H9 (cell line): ENCODE measurements at regions not wholly inside any gene's neighbourhood (a gene's known extent, or its start where the extent isn't known, plus 50 kb on each side); places are given as distances from the start of the nearest gene placed in this dataset.

Experiments used
- DNase-seq: peaks from one replicate; pipeline ENCODE4 v3.0.0-alpha.2; 2017
- H2AFZ ChIP-seq: one replicate; pipeline ENCODE4 v1.6.1; 2013; ENCODE audit warnings: mild to moderate bottlenecking, low read length, control low read depth, moderate library complexity
- H2AK5ac ChIP-seq: 2 replicates; pipeline ENCODE4 v1.6.1; 2013; ENCODE audit warnings: low read length, control low read depth, mixed read lengths; ENCODE audit not compliant: insufficient read length
- H2BK120ac ChIP-seq: one replicate; pipeline ENCODE4 v1.6.1; 2013; ENCODE audit warnings: low read depth, mild to moderate bottlenecking, low read length, control low read depth, inconsistent platforms; ENCODE audit not compliant: poor library complexity, severe bottlenecking
- H2BK12ac ChIP-seq: 2 replicates; pipeline ENCODE4 v1.6.1; 2013; ENCODE audit warnings: low read length, control low read depth, mixed read lengths, low read depth; ENCODE audit not compliant: insufficient read length
- H2BK15ac ChIP-seq: 2 replicates; pipeline ENCODE4 v1.6.1; 2013; ENCODE audit warnings: low read depth, low read length, control low read depth
- H2BK20ac ChIP-seq: one replicate; pipeline ENCODE4 v1.6.1; 2013; ENCODE audit warnings: low read depth, mild to moderate bottlenecking, low read length, control low read depth, inconsistent platforms; ENCODE audit not compliant: poor library complexity, severe bottlenecking
- H2BK5ac ChIP-seq: 2 replicates; pipeline ENCODE4 v1.6.1; 2013; ENCODE audit warnings: low read length, control low read depth, mixed read lengths; ENCODE audit not compliant: insufficient read length
- H3K14ac ChIP-seq: 2 replicates; pipeline ENCODE4 v1.6.1; 2013; ENCODE audit warnings: low read length, control low read depth; ENCODE audit not compliant: insufficient read depth
- H3K18ac ChIP-seq: 2 replicates; pipeline ENCODE4 v1.6.1; 2013; ENCODE audit warnings: low read depth, mild to moderate bottlenecking, mixed read lengths, low read length, control low read depth; ENCODE audit not compliant: insufficient read length
- H3K23ac ChIP-seq: 2 replicates; pipeline ENCODE4 v1.6.1; 2013; ENCODE audit warnings: low read length, control low read depth, mixed read lengths, low read depth; ENCODE audit not compliant: insufficient read length
- H3K23me2 ChIP-seq: 2 replicates; pipeline ENCODE4 v1.6.1; 2013; ENCODE audit warnings: low read depth, mild to moderate bottlenecking, mixed read lengths, low read length, control low read depth; ENCODE audit not compliant: insufficient read length, poor library complexity, severe bottlenecking
- H3K27ac ChIP-seq: 2 replicates; pipeline ENCODE4 v1.5.1; 2013; ENCODE audit warnings: low read length, control low read depth, mixed read lengths, low read depth; ENCODE audit not compliant: insufficient read length
- H3K27me3 ChIP-seq: 2 replicates; pipeline ENCODE4 v1.6.1; 2013; ENCODE audit warnings: low read length, control low read depth, inconsistent platforms; ENCODE audit not compliant: insufficient read depth
- H3K4ac ChIP-seq: 2 replicates; pipeline ENCODE4 v1.6.1; 2013; ENCODE audit warnings: low read depth, mild to moderate bottlenecking, control low read depth, inconsistent platforms, low read length, moderate library complexity
- H3K4me1 ChIP-seq: 2 replicates; pipeline ENCODE4 v1.6.1; 2013; ENCODE audit warnings: low read length, control low read depth, inconsistent platforms; ENCODE audit not compliant: insufficient read depth
- H3K4me2 ChIP-seq: 2 replicates; pipeline ENCODE4 v1.6.1; 2013; ENCODE audit warnings: low read length, control low read depth, mixed read lengths; ENCODE audit not compliant: insufficient read length, insufficient read depth
- H3K56ac ChIP-seq: 2 replicates; pipeline ENCODE4 v1.6.1; 2013; ENCODE audit warnings: low read depth, mild to moderate bottlenecking, mixed read lengths, low read length, control low read depth; ENCODE audit not compliant: insufficient read length
- H3K79me1 ChIP-seq: 2 replicates; pipeline ENCODE4 v1.6.1; 2013; ENCODE audit warnings: low read depth, mild to moderate bottlenecking, moderate library complexity, low read length, control low read depth, inconsistent platforms; ENCODE audit not compliant: insufficient read depth, poor library complexity, severe bottlenecking
- H3K79me2 ChIP-seq: 2 replicates; pipeline ENCODE4 v1.6.1; 2013; ENCODE audit warnings: low read length, control low read depth, inconsistent platforms; ENCODE audit not compliant: insufficient read depth
- H3K9ac ChIP-seq: 2 replicates; pipeline ENCODE4 v1.6.1; 2013; ENCODE audit warnings: low read length, control low read depth, mixed read lengths; ENCODE audit not compliant: insufficient read length; ENCODE audit errors: extremely low read depth
- H3K9me3 ChIP-seq: one replicate; pipeline ENCODE4 v1.6.1; 2013; ENCODE audit warnings: low read depth, low read length, inconsistent platforms; ENCODE audit not compliant: control insufficient read depth
- H3T11ph ChIP-seq: one replicate; pipeline ENCODE4 v1.6.1; 2013; ENCODE audit warnings: mild to moderate bottlenecking, low read length, control low read depth, inconsistent platforms
- H4K20me1 ChIP-seq: one replicate; pipeline ENCODE4 v1.6.1; 2013; ENCODE audit not compliant: control insufficient read depth, insufficient read length, insufficient read depth
- H4K5ac ChIP-seq: 2 replicates; pipeline ENCODE4 v1.6.1; 2013; ENCODE audit warnings: low read depth, mild to moderate bottlenecking, mixed read lengths, low read length, control low read depth; ENCODE audit not compliant: insufficient read length
- H4K8ac ChIP-seq: replicated peaks from 2 replicates; pipeline ENCODE4 v1.6.1; 2013; ENCODE audit warnings: low read length, control low read depth, mixed read lengths, low read depth; ENCODE audit not compliant: insufficient read length
- H4K91ac ChIP-seq: 2 replicates; pipeline ENCODE4 v1.6.1; 2013; ENCODE audit warnings: low read depth, mild to moderate bottlenecking, moderate library complexity, mixed read lengths, low read length, control low read depth; ENCODE audit not compliant: insufficient read length
- H3K27ac Mint-ChIP-seq, 3 experiments: 2 replicates in 2 of 3; 3 replicates in 1 of 3; pipeline ENCODE4 v1.8.0; 2020 to 2021; ENCODE audit warnings: mixed read lengths in 3 of 3, mild to moderate bottlenecking in 1 of 3, moderate library complexity in 1 of 3
- H3K27me3 Mint-ChIP-seq: 2 replicates; pipeline ENCODE4 v1.8.0; 2021; ENCODE audit warnings: low read depth, mild to moderate bottlenecking, moderate library complexity, mixed read lengths
- H3K36me3 Mint-ChIP-seq, 3 experiments: 2 replicates in 2 of 3; 3 replicates in 1 of 3; pipeline ENCODE4 v1.8.0; 2020 to 2021; ENCODE audit warnings: low read depth in 3 of 3, mixed read lengths in 3 of 3; ENCODE audit not compliant: insufficient read depth in 1 of 3
- H3K4me1 Mint-ChIP-seq, 2 experiments: 2 replicates each; pipeline ENCODE4 v1.8.0; 2020; ENCODE audit warnings: mixed read lengths in 2 of 2
- H3K4me3 Mint-ChIP-seq, 2 experiments: 2 replicates in 1 of 2; 3 replicates in 1 of 2; pipeline ENCODE4 v1.8.0; 2020 to 2021; ENCODE audit warnings: mild to moderate bottlenecking in 2 of 2, mixed read lengths in 2 of 2, moderate library complexity in 1 of 2
- H3K9me3 Mint-ChIP-seq, 2 experiments: 2 replicates in 1 of 2; 3 replicates in 1 of 2; pipeline ENCODE4 v1.8.0; 2020; ENCODE audit warnings: mild to moderate bottlenecking in 2 of 2, mixed read lengths in 2 of 2, moderate library complexity in 1 of 2
- CTCF ChIP-seq: fragments of 200-600 bp; sonication (generic); conservative IDR thresholded peaks from 3 replicates; pipeline ENCODE4 v1.8.0; 2021; ENCODE audit warnings: antibody characterized with exemption, mild to moderate bottlenecking
- WGBS: extraction: QIAGEN DNeasy Blood & Tissue Kit; methylation state at CpG from one replicate; pipeline ENCODE4 v1.1.7; 2013; ENCODE audit warnings: missing lambda C conversion rate, low lambda C conversion rate, mixed read lengths; ENCODE audit not compliant: insufficient read length; ENCODE audit errors: extremely low coverage; 5-methylcytosine and 5-hydroxymethylcytosine counted together

- H2BK20ac ChIP-seq, result no peak overlapping the region
- H2AFZ ChIP-seq, result no peak overlapping the region
- H3K18ac ChIP-seq, result no peak overlapping the region
- H3K27ac ChIP-seq, result no peak overlapping the region
- no peak overlapping the region for H4K91ac ChIP-seq
- no peaks in the 10 kb centered on the region for H3K4me1 ChIP-seq
- peaks cover 15% of the 10 kb centered on the region for H3K27me3 Mint-ChIP-seq
- no peak overlapping the region for H2BK120ac ChIP-seq
- H3K14ac ChIP-seq, result peak overlapping the region; percentile 68; the same call in 1 of the 2 replicates
- H3K9me3 ChIP-seq, result no peaks in the 10 kb centered on the region
- H3K23me2 ChIP-seq, result peaks cover 24% of the 10 kb centered on the region
- H3K4me2 ChIP-seq, result peak overlapping the region; percentile 77
- no peak overlapping the region for H3K4ac ChIP-seq
- peak; percentile 51 for DNase-seq
- peaks cover 10 to 17% of the 10 kb centered on the region in 2 experiments for H3K4me1 Mint-ChIP-seq
- WGBS, result no CpG with 5 or more reads among the region's 35 CpGs
- no peaks in the 10 kb centered on the region; a peak in 1 of 7 replicates for H3K36me3 Mint-ChIP-seq
- H2BK5ac ChIP-seq, result no peak overlapping the region
- no peaks in the 10 kb centered on the region for H3K9me3 Mint-ChIP-seq
- no peak overlapping the region for H4K8ac ChIP-seq
- H3K23ac ChIP-seq, result no peak overlapping the region
- H3K9ac ChIP-seq, result peak overlapping the region; percentile 20
- no peak overlapping the region for H2BK12ac ChIP-seq
- TF ChIP-seq CTCF, result no peak
- no peak overlapping the region for H2BK15ac ChIP-seq
- H2AK5ac ChIP-seq, result no peak overlapping the region
- H3K79me2 ChIP-seq, result no peaks in the 10 kb centered on the region
- no peak overlapping the region for H3T11ph ChIP-seq
- peak overlapping the region; percentile 76 to 89 for H3K4me3 Mint-ChIP-seq
- H4K5ac ChIP-seq, result no peak overlapping the region
- H3K27ac Mint-ChIP-seq, result 0 out of 7 replicates have a peak overlapping the region, but pooled peaks of 1 of the 3 experiments have one; percentile 12
- no peaks in the 10 kb centered on the region for H3K79me1 ChIP-seq
- no peaks in the 10 kb centered on the region for H4K20me1 ChIP-seq
- no peak overlapping the region for H3K56ac ChIP-seq
- peaks cover 18% of the 10 kb centered on the region; the same call in 1 of the 2 replicates for H3K27me3 ChIP-seq
Observed at GRCh38 chr10:55630491-55631056, 730.5 kb downstream of the ZWINT start.
